GM13977 (cell line): ENCODE measurements at regions not wholly inside any gene's neighbourhood (a gene's known extent, or its start where the extent isn't known, plus 50 kb on each side); places are given as distances from the start of the nearest gene placed in this dataset.

ENCODE experiments used
- DNase-seq: peaks from one replicate; pipeline ENCODE4 v3.0.0; 2012; ENCODE audit warnings: low spot score
- in situ Hi-C: fragments of 300-500 bp; cut with MboI; formaldehyde crosslinking; loops from one replicate; pipeline ENCODE4 v1.12.0; 2022; ENCODE audit warnings: low sequenced_read_pairs, low pct_unique_long_range_greater_than_20kb, mixed read lengths, inconsistent platforms; ENCODE audit not compliant: unreplicated experiment
- TF ChIP-seq, protein P1 (sequence below): IDR thresholded peaks from 2 replicates; pipeline ENCODE4 v1.5.1; 2012; ENCODE audit warnings: mild to moderate bottlenecking, control low read depth; ENCODE audit not compliant: insufficient read depth; ENCODE audit errors: extremely low read depth, missing control alignments

DNA sequence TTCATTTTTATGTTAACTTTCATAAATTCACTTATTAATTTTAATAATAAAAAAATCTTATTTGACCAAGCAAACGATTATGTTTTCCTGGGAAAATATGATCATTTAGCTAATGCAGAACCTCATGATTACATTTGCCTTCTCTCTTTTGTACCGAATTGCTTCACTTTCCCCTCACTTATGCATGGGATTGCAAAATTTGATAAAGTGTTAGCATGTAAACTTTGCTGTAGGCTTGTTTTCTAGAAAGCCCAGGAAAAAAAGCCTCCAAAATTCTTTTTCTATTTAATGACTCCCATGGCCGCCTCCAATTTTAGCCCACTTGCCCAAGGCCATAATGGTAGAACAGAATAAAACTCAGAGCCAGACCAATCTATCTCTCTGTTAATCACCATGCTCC, 82.8 kb upstream of the FBXL7 start:
- TF ChIP-seq, protein P1, sequence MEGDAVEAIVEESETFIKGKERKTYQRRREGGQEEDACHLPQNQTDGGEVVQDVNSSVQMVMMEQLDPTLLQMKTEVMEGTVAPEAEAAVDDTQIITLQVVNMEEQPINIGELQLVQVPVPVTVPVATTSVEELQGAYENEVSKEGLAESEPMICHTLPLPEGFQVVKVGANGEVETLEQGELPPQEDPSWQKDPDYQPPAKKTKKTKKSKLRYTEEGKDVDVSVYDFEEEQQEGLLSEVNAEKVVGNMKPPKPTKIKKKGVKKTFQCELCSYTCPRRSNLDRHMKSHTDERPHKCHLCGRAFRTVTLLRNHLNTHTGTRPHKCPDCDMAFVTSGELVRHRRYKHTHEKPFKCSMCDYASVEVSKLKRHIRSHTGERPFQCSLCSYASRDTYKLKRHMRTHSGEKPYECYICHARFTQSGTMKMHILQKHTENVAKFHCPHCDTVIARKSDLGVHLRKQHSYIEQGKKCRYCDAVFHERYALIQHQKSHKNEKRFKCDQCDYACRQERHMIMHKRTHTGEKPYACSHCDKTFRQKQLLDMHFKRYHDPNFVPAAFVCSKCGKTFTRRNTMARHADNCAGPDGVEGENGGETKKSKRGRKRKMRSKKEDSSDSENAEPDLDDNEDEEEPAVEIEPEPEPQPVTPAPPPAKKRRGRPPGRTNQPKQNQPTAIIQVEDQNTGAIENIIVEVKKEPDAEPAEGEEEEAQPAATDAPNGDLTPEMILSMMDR, result no peak
- in situ Hi-C loops, result no loop called here
- DNase-seq, result no peak

- TF ChIP-seq, protein P1, result no peak
- in situ Hi-C loops, result no loop called here
These were observed 93.5 kb upstream of the FBXL7 start for GRCh38 chr5:15406478-15406877.

GRCh38 chr5:15393146-15393545, 106.8 kb upstream of the FBXL7 start:
- no peak for DNase-seq
- in situ Hi-C loops, result no loop called here
- TF ChIP-seq, protein P1, result no peak

More at GRCh38 chr5:15406478-15406877, 93.5 kb upstream of the FBXL7 start:
- DNase-seq, result no peak

DNA sequence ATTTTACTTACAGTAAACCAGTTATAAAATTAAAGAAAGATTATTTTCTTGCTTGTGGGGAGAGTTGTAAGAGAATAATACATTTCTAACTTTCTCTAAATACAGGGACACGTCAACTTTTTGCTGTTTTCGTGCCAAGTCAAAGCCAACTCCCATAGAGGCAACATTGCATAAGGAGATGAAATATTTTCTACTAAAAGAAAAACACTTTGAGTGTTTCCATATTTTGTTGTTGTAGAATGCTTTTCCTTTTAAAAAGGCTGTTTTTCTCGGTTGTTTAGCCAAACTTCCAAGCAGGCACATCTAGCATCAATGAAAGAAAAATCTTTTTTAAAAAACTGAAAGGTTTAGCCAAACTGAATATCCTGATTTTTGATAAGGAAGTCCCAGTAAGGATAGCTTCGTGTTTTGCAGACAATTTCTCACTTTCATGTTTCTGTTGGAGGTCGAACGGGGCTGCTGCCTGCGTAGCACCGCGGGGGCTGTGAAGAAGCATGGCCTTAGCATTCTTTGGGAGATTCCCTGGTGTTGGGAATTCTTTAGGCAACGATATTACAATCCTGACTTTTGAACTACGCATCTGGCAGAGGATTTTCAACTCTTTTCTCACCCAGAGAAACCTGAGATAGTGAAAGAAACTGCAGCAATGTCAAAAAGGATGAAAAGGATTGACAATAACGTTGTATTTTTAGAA, 108.1 kb upstream of the FBXL7 start:
- TF ChIP-seq, protein P1, result no peak
- in situ Hi-C loops, result no loop called here
- DNase-seq, result no peak

DNA sequence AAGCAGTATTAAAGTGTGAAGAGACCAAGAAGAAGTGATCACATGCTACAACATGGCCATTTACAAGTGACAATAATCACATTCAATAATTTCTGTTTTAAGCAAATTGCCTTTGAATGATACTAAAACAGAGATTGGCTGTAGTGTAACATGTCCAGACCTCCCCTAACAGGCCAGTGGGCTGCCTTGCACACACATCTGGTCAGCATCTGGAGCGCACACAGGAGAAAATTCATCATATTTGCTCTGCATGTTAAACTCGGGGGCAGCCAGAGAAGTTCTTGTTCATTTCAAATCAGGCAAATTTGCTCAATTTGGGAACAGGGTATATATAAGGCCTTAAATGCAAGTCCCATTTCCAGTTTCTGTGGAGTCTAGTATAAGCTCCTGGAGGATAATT, 111.1 kb upstream of the FBXL7 start:
- no peak for DNase-seq
- TF ChIP-seq, protein P1, result no peak
- in situ Hi-C loops, result no loop called here

DNA sequence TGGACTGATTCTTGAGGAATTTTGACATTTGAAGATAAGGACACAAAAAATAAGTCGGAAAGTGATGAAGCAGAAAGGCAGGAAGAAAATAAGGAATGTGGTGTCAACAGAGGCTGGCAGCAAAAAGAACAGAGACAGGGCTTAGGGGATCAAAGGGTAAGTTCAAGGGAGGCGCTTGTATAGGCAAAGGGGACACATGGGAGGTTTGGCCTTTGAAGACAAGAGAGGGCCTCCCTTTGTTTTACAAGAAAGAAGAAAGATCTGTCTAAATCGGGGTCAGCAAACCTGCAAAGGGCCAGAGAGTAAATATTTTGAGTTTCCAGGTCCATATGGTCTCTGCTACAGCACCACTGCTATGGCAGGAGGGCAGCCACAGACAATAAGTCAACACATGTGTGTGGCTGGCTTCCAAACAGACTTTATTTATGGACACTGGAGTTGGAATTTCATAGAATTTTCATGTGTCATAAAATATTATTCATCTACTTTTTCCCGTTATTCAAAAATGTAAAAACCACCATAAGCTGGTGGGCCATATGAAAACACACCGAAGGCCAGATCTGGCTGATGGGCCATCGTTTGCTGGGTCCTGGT, 112.0 kb upstream of the FBXL7 start:
- TF ChIP-seq, protein P1, result no peak
- in situ Hi-C loops, result no loop called here
- no peak for DNase-seq
